ENCODE measurements at regions not wholly inside any gene's neighbourhood (a gene's known extent, or its start where the extent isn't known, plus 50 kb on each side); places are given as distances from the start of the nearest gene placed in this dataset.

DNA sequence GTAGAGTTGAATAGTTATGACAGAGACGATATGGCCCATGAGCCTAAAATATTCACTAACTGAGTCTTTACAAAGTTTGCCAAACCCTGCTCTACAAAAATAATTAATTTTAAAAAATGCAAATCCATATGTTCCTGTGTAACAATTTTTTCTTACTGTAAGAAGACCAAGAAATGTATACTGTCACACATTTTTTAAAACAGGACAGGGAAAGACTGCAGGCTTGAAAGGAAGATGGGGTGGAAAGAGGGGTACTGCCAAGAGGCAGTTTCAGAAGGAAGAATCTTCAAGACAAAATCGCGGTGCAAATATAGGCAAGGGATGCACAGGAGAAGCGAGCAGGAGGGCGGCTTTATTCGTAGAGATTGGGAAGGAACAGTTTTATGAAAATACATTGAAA lies 115.7 kb upstream of the KLHL1 start:
- H3K79me2 ChIP-seq (ENCODE audit: control insufficient read depth, insufficient read depth, low read length): no peaks in the 10 kb centered on the region
- H3K9me3 ChIP-seq (ENCODE audit: control insufficient read depth, low read depth, low read length): no peaks in the 10 kb centered on the region
- H4K20me1 ChIP-seq (ENCODE audit: control insufficient read depth, extremely low read depth, insufficient read depth, low read length): no peaks in the 10 kb centered on the region
- no peaks in the 10 kb centered on the region for H3K9me1 ChIP-seq (ENCODE audit: control insufficient read depth, extremely low read depth, insufficient read depth, low read length)
- H2AFZ ChIP-seq (ENCODE audit: control insufficient read depth, low read length): no peak overlapping the region
- TF ChIP-seq CTCF (optimal IDR thresholded peaks at IDR 0.05 in 1 of 3, IDR thresholded peaks at IDR 0.05 in 1 of 3, conservative IDR thresholded peaks at IDR 0.05 in 1 of 3; ENCODE audit: extremely low read depth in 1 of 3, insufficient read depth in 2 of 3, low read length in 3 of 3): no peak
- no peak for TF ChIP-seq EZH2 (IDR thresholded peaks at IDR 0.05; ENCODE audit: low read length)
- H3K4me2 ChIP-seq (ENCODE audit: control insufficient read depth, extremely low read depth, insufficient read depth, low read depth, low read length): no peak overlapping the region
- no peak overlapping the region for H3K9ac ChIP-seq (ENCODE audit: control insufficient read depth, extremely low read depth, insufficient read depth, low read length)
- dilution Hi-C loops (cut with MboI; ENCODE audit: extremely low pct_ligation_motif_present, low sequenced_read_pairs): no loop called here
- H3K4me1 ChIP-seq (ENCODE audit: control insufficient read depth, extremely low read depth, insufficient read depth, low read length): no peaks in the 10 kb centered on the region
- H3K27ac ChIP-seq (ENCODE audit: control insufficient read depth, insufficient read depth, low read length): no peak overlapping the region
- H3K36me3 ChIP-seq (ENCODE audit: control insufficient read depth in 2 of 2, extremely low read depth in 1 of 2, insufficient read depth in 2 of 2, low read length in 2 of 2): no peaks in the 10 kb centered on the region
- FAIRE-seq: no peak
- H3K27me3 ChIP-seq (ENCODE audit: control insufficient read depth, extremely low read depth, insufficient read depth, low read length): no peaks in the 10 kb centered on the region
- H3K4me3 ChIP-seq (ENCODE audit: control insufficient read depth in 2 of 3, extremely low read depth in 1 of 3, insufficient read depth in 2 of 3, low read depth in 1 of 3, low read length in 3 of 3): no peak overlapping the region
- DNase-seq (ENCODE audit: low read depth, low spot score): no peak

- Histone ChIP-seq H3K79me2 (ENCODE audit: control insufficient read depth, insufficient read depth, low read length) (no peaks in the 10 kb centered on the region), H3K4me3 (ENCODE audit: control insufficient read depth in 2 of 3, extremely low read depth in 1 of 3, insufficient read depth in 2 of 3, low read depth in 1 of 3, low read length in 3 of 3) (no peak overlapping the region), H3K36me3 (ENCODE audit: control insufficient read depth in 2 of 2, extremely low read depth in 1 of 2, insufficient read depth in 2 of 2, low read length in 2 of 2) (no peaks in the 10 kb centered on the region), H3K4me1 (ENCODE audit: control insufficient read depth, extremely low read depth, insufficient read depth, low read length) (no peaks in the 10 kb centered on the region), H3K9me1 (ENCODE audit: control insufficient read depth, extremely low read depth, insufficient read depth, low read length) (no peaks in the 10 kb centered on the region), H2AFZ (ENCODE audit: control insufficient read depth, low read length) (no peak overlapping the region), H3K27ac (ENCODE audit: control insufficient read depth, insufficient read depth, low read length) (no peak overlapping the region), H3K27me3 (ENCODE audit: control insufficient read depth, extremely low read depth, insufficient read depth, low read length) (no peaks in the 10 kb centered on the region), H4K20me1 (ENCODE audit: control insufficient read depth, extremely low read depth, insufficient read depth, low read length) (no peaks in the 10 kb centered on the region), H3K9ac (ENCODE audit: control insufficient read depth, extremely low read depth, insufficient read depth, low read length) (no peak overlapping the region), H3K9me3 (ENCODE audit: control insufficient read depth, low read depth, low read length) (no peaks in the 10 kb centered on the region), H3K4me2 (ENCODE audit: control insufficient read depth, extremely low read depth, insufficient read depth, low read depth, low read length) (no peak overlapping the region)
- DNase-seq (ENCODE audit: low read depth, low spot score) (no peak), FAIRE-seq (no peak)
- dilution Hi-C loops (cut with MboI; ENCODE audit: extremely low pct_ligation_motif_present, low sequenced_read_pairs): no loop called here
- TF ChIP-seq CTCF (optimal IDR thresholded peaks at IDR 0.05 in 1 of 3, IDR thresholded peaks at IDR 0.05 in 1 of 3, conservative IDR thresholded peaks at IDR 0.05 in 1 of 3; ENCODE audit: extremely low read depth in 1 of 3, insufficient read depth in 2 of 3, low read length in 3 of 3): no peak
- TF ChIP-seq EZH2 (IDR thresholded peaks at IDR 0.05; ENCODE audit: low read length): no peak
Observed at GRCh38 chr13:70222926-70223325, 114.7 kb upstream of the KLHL1 start.
